ENCODE measurements at regions not wholly inside any gene's neighbourhood (a gene's known extent, or its start where the extent isn't known, plus 50 kb on each side); places are given as distances from the start of the nearest gene placed in this dataset.

DNA sequence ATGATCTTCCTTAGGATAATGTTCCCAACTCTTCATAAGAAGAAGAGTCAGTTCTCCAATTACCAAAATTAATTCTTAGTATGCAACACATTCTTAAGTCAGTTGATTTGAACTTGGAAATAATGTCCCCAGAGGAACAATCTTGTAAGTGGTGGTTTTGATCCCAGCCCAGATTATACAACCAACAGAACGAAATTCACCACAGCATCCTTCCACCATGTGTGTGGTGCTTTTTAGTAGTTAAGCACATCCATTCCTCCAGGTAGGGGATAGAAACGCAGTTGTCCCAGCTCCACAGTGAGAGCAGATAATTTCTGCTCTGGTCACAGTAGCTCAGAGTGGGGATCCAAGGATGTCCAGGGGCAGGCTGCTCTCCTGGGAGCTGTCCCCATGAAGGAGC, 161.7 kb upstream of the SLC39A10 start (continued):
- TF ChIP-seq, protein P1, sequence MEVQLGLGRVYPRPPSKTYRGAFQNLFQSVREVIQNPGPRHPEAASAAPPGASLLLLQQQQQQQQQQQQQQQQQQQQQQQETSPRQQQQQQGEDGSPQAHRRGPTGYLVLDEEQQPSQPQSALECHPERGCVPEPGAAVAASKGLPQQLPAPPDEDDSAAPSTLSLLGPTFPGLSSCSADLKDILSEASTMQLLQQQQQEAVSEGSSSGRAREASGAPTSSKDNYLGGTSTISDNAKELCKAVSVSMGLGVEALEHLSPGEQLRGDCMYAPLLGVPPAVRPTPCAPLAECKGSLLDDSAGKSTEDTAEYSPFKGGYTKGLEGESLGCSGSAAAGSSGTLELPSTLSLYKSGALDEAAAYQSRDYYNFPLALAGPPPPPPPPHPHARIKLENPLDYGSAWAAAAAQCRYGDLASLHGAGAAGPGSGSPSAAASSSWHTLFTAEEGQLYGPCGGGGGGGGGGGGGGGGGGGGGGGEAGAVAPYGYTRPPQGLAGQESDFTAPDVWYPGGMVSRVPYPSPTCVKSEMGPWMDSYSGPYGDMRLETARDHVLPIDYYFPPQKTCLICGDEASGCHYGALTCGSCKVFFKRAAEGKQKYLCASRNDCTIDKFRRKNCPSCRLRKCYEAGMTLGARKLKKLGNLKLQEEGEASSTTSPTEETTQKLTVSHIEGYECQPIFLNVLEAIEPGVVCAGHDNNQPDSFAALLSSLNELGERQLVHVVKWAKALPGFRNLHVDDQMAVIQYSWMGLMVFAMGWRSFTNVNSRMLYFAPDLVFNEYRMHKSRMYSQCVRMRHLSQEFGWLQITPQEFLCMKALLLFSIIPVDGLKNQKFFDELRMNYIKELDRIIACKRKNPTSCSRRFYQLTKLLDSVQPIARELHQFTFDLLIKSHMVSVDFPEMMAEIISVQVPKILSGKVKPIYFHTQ (CRISPR knock-in tag; IDR thresholded peaks at IDR 0.05) = no peak
- no peak for TF ChIP-seq CBFB (CRISPR knock-in tag; IDR thresholded peaks at IDR 0.05; ENCODE audit: low read depth)
- TF ChIP-seq, protein P2, sequence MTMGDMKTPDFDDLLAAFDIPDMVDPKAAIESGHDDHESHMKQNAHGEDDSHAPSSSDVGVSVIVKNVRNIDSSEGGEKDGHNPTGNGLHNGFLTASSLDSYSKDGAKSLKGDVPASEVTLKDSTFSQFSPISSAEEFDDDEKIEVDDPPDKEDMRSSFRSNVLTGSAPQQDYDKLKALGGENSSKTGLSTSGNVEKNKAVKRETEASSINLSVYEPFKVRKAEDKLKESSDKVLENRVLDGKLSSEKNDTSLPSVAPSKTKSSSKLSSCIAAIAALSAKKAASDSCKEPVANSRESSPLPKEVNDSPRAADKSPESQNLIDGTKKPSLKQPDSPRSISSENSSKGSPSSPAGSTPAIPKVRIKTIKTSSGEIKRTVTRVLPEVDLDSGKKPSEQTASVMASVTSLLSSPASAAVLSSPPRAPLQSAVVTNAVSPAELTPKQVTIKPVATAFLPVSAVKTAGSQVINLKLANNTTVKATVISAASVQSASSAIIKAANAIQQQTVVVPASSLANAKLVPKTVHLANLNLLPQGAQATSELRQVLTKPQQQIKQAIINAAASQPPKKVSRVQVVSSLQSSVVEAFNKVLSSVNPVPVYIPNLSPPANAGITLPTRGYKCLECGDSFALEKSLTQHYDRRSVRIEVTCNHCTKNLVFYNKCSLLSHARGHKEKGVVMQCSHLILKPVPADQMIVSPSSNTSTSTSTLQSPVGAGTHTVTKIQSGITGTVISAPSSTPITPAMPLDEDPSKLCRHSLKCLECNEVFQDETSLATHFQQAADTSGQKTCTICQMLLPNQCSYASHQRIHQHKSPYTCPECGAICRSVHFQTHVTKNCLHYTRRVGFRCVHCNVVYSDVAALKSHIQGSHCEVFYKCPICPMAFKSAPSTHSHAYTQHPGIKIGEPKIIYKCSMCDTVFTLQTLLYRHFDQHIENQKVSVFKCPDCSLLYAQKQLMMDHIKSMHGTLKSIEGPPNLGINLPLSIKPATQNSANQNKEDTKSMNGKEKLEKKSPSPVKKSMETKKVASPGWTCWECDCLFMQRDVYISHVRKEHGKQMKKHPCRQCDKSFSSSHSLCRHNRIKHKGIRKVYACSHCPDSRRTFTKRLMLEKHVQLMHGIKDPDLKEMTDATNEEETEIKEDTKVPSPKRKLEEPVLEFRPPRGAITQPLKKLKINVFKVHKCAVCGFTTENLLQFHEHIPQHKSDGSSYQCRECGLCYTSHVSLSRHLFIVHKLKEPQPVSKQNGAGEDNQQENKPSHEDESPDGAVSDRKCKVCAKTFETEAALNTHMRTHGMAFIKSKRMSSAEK (CRISPR knock-in tag; IDR thresholded peaks at IDR 0.05; ENCODE audit: borderline replicate concordance) = no peak
- TF ChIP-seq, protein P3, sequence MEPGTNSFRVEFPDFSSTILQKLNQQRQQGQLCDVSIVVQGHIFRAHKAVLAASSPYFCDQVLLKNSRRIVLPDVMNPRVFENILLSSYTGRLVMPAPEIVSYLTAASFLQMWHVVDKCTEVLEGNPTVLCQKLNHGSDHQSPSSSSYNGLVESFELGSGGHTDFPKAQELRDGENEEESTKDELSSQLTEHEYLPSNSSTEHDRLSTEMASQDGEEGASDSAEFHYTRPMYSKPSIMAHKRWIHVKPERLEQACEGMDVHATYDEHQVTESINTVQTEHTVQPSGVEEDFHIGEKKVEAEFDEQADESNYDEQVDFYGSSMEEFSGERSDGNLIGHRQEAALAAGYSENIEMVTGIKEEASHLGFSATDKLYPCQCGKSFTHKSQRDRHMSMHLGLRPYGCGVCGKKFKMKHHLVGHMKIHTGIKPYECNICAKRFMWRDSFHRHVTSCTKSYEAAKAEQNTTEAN (CRISPR knock-in tag; IDR thresholded peaks at IDR 0.05) = no peak
- no peak for TF ChIP-seq RORB (CRISPR knock-in tag; IDR thresholded peaks at IDR 0.05)
- TF ChIP-seq HMGA2 (CRISPR knock-in tag; IDR thresholded peaks at IDR 0.05) = no peak
- TF ChIP-seq, protein P4, sequence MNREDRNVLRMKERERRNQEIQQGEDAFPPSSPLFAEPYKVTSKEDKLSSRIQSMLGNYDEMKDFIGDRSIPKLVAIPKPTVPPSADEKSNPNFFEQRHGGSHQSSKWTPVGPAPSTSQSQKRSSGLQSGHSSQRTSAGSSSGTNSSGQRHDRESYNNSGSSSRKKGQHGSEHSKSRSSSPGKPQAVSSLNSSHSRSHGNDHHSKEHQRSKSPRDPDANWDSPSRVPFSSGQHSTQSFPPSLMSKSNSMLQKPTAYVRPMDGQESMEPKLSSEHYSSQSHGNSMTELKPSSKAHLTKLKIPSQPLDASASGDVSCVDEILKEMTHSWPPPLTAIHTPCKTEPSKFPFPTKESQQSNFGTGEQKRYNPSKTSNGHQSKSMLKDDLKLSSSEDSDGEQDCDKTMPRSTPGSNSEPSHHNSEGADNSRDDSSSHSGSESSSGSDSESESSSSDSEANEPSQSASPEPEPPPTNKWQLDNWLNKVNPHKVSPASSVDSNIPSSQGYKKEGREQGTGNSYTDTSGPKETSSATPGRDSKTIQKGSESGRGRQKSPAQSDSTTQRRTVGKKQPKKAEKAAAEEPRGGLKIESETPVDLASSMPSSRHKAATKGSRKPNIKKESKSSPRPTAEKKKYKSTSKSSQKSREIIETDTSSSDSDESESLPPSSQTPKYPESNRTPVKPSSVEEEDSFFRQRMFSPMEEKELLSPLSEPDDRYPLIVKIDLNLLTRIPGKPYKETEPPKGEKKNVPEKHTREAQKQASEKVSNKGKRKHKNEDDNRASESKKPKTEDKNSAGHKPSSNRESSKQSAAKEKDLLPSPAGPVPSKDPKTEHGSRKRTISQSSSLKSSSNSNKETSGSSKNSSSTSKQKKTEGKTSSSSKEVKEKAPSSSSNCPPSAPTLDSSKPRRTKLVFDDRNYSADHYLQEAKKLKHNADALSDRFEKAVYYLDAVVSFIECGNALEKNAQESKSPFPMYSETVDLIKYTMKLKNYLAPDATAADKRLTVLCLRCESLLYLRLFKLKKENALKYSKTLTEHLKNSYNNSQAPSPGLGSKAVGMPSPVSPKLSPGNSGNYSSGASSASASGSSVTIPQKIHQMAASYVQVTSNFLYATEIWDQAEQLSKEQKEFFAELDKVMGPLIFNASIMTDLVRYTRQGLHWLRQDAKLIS (CRISPR knock-in tag; IDR thresholded peaks at IDR 0.05; ENCODE audit: borderline replicate concordance) = no peak
- TF ChIP-seq GTF2I (CRISPR knock-in tag; conservative IDR thresholded peaks at IDR 0.05) = no peak
- TF ChIP-seq, protein P5, sequence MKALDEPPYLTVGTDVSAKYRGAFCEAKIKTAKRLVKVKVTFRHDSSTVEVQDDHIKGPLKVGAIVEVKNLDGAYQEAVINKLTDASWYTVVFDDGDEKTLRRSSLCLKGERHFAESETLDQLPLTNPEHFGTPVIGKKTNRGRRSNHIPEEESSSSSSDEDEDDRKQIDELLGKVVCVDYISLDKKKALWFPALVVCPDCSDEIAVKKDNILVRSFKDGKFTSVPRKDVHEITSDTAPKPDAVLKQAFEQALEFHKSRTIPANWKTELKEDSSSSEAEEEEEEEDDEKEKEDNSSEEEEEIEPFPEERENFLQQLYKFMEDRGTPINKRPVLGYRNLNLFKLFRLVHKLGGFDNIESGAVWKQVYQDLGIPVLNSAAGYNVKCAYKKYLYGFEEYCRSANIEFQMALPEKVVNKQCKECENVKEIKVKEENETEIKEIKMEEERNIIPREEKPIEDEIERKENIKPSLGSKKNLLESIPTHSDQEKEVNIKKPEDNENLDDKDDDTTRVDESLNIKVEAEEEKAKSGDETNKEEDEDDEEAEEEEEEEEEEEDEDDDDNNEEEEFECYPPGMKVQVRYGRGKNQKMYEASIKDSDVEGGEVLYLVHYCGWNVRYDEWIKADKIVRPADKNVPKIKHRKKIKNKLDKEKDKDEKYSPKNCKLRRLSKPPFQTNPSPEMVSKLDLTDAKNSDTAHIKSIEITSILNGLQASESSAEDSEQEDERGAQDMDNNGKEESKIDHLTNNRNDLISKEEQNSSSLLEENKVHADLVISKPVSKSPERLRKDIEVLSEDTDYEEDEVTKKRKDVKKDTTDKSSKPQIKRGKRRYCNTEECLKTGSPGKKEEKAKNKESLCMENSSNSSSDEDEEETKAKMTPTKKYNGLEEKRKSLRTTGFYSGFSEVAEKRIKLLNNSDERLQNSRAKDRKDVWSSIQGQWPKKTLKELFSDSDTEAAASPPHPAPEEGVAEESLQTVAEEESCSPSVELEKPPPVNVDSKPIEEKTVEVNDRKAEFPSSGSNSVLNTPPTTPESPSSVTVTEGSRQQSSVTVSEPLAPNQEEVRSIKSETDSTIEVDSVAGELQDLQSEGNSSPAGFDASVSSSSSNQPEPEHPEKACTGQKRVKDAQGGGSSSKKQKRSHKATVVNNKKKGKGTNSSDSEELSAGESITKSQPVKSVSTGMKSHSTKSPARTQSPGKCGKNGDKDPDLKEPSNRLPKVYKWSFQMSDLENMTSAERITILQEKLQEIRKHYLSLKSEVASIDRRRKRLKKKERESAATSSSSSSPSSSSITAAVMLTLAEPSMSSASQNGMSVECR (CRISPR knock-in tag; IDR thresholded peaks at IDR 0.05; ENCODE audit: borderline replicate concordance) = no peak
- TF ChIP-seq NFATC4 (CRISPR knock-in tag; IDR thresholded peaks at IDR 0.05) = no peak
- TF ChIP-seq, protein P6, sequence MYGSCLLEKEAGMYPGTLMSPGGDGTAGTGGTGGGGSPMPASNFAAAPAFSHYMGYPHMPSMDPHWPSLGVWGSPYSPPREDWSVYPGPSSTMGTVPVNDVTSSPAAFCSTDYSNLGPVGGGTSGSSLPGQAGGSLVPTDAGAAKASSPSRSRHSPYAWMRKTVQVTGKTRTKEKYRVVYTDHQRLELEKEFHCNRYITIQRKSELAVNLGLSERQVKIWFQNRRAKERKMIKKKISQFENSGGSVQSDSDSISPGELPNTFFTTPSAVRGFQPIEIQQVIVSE (CRISPR knock-in tag; IDR thresholded peaks at IDR 0.05; ENCODE audit: borderline replicate concordance) = no peak

Measured in WTC11 (cell line).